ENCODE measurements at regions not wholly inside any gene's neighbourhood (a gene's known extent, or its start where the extent isn't known, plus 50 kb on each side); places are given as distances from the start of the nearest gene placed in this dataset.

GRCh38 chr6:97656706-97657350, 373.8 kb upstream of the MMS22L start:
- intact Hi-C loops (cut with DNase I) = no loop called here
- DNase-seq (ENCODE audit: missing footprints) (no peak), ATAC-seq (no peak)

DNA sequence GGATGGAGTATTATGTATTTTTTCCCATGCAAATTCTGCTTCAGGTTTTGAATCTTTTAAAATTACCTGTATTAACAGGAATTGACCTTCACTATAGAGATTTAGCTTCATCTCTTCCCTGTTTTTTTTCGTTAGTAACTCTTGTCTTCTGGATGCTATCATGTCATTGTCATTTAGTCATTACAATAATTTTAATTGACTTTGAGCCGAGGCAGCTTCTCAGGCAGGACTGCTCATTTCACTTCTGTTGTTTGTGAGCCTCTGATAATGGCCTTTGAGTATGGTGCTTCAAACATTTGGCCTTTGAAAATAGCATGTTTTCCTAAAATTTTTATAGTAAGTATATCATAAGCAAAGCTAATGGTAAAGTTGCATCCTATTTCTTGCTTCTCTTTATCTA, 375.1 kb upstream of the MMS22L start:
- no peak for ATAC-seq
- DNase-seq (ENCODE audit: missing footprints) = no peak
- intact Hi-C loops (cut with DNase I) = no loop called here

DNA sequence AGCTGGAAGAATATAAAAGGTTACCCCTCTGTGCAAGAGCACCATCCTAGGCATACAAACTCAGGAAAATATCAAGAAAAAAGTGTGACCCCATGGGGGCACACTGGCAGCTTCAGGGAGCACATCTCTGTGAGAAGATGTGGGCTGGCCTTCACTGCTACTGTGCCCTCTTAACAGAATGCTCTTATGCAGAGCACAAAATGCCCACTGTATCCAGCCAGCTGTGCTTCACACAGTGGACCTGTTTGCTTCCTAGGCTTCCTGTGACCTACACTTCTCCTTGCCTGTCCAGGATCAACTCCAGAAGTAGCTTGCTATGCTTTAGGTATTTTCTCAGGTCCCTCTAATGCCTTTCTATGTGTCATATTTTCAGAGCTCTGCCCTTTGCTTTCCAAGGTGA, 380.2 kb upstream of the MMS22L start:
- intact Hi-C loops (cut with DNase I) = no loop called here
- ATAC-seq (no peak), DNase-seq (ENCODE audit: missing footprints) (no peak)

DNA sequence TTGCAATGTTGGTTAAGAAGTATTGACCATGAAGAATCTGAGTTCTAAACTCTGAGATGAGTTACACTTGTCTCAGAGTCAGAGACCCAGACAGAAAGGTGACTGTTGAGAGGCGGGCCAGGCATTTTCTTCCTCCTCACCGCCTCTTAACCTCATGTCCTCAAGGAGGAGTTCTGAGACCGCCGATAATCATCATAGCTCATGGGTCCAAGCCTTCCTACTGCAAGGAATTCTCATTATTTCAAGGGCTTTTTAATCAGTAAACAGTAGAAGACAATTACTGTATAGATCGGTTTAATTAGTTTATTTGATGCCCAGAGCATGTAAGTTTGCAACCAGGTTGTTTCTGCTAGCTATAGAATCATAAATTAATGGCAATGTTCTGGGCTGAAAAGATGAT, 382.4 kb upstream of the MMS22L start:
- intact Hi-C loops (cut with DNase I) = no loop called here

GRCh38 chr6:97666889-97667288, 383.9 kb upstream of the MMS22L start:
- no peak for DNase-seq (ENCODE audit: missing footprints)
- intact Hi-C loops (cut with DNase I) = no loop called here
- no peak for ATAC-seq

More for the DNA sequence above, 382.4 kb upstream of the MMS22L start:
- ATAC-seq (no peak), DNase-seq (ENCODE audit: missing footprints) (no peak)

GRCh38 chr6:97668716-97669115, 385.7 kb upstream of the MMS22L start:
- DNase-seq (ENCODE audit: missing footprints) (peak; percentile 31), ATAC-seq (peak; percentile 46)
- intact Hi-C loops (cut with DNase I) = loop anchor here (2.0 kb wide), 1 partner anchor 74 kb away; no protein-coding TSS in a partner anchor

DNA sequence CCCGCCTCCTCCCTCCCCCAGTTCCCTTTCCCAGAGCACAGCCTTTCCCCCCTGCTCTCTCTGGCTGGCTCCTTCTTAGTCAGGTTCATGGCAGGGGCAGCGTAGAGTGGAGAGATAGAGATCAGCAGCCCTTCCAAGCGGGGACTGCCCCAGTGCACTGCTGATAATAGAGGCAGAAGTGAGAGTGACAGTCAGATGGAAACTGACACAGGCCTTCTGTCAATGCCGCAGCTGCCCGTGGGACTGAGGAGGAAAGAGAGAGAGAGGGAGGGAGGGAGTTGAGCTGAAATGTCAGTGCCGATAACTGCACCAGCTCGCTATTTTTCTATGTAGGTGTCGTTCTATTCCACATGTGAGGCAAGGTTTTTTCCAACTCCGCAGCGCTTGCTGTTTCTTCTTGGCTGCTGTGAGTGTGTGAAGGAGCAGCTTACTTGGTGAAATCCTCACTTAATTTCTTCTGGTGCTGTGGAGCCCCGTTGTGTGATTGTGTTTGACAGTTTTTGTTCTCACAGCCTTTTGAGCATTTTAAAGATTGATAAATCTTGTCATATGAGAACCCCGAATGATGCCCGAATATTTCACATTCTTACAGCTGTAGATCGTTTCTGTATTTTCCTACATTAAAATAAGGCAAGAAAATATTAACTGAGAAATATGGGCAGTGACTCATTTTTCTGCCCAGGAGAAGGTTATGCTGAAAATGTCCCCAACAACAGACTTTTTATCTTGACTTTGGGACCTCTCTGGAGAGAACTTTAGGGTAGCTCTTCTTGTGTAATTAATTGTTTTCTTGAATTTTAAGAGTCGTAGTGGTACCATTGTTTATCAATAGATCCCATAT, 386.4 kb upstream of the MMS22L start:
- ATAC-seq (peak; percentile 84), DNase-seq (ENCODE audit: missing footprints) (peak; percentile 59)
- intact Hi-C loops (cut with DNase I) = loop anchor here (2.0 kb wide), 1 partner anchor 75 kb away; no protein-coding TSS in a partner anchor

- ATAC-seq (no peak), DNase-seq (ENCODE audit: missing footprints) (no peak)
- intact Hi-C loops (cut with DNase I) = no loop called here
These were observed 391.8 kb upstream of the MMS22L start for GRCh38 chr6:97674802-97675201.

GRCh38 chr6:97677626-97678025, 394.6 kb upstream of the MMS22L start:
- ATAC-seq = no peak
- intact Hi-C loops (cut with DNase I) = no loop called here
- DNase-seq (ENCODE audit: missing footprints) = no peak

DNA sequence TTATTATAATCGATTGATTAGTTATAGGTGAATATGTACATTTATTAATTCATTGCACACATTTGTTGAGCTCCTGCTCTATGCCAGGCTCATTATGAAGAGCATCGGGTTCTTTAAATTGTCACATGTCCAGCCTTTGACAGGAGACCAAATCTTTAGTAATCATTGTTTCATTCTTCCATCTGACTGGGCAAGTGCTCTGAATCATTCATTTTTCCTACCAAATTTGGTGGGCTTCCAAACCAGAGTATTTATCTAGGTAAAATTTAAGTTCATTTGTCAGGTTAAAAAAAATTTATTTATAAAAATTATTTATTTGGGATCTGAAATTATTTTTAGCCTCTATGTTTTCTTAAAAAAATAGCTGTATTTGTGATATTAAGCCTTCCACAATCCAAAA, 404.9 kb upstream of the MMS22L start:
- intact Hi-C loops (cut with DNase I) = no loop called here

GRCh38 chr6:97689078-97689754, 406.2 kb upstream of the MMS22L start:
- ATAC-seq = no peak
- intact Hi-C loops (cut with DNase I) = no loop called here
- DNase-seq (ENCODE audit: missing footprints) = no peak

More for the DNA sequence above, 404.9 kb upstream of the MMS22L start:
- DNase-seq (ENCODE audit: missing footprints) (no peak), ATAC-seq (no peak)

DNA sequence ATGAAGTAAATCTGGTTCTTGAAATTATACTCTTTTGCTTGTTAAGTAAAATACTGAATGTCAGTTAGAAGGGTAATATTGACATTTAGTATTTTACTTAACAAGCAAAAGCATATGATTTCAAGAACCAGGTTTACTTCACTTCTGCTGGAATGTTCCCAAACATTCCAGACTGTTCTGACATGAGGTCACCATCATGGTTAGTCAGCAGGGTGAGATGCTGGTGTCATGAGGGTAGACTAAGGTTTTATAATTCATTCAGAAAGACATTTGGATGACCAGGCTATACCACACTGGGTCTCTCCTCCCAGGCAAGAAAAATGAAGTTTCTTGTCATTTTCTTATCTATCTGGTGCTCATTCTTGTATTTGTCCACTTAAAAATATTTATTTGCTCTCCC, 414.4 kb upstream of the MMS22L start:
- DNase-seq (ENCODE audit: missing footprints) (no peak), ATAC-seq (no peak)
- intact Hi-C loops (cut with DNase I) = no loop called here

GRCh38 chr6:97701801-97702200, 418.8 kb upstream of the MMS22L start:
- no peak for ATAC-seq

GRCh38 chr6:97702248-97702647, 419.2 kb upstream of the MMS22L start:
- no peak for DNase-seq (ENCODE audit: missing footprints)
- no peak for ATAC-seq
- intact Hi-C loops (cut with DNase I) = no loop called here

More at GRCh38 chr6:97701801-97702200, 418.8 kb upstream of the MMS22L start:
- DNase-seq (ENCODE audit: missing footprints) = no peak
- intact Hi-C loops (cut with DNase I) = no loop called here

GRCh38 chr6:97703661-97704060, 420.6 kb upstream of the MMS22L start:
- ATAC-seq (no peak), DNase-seq (ENCODE audit: missing footprints) (no peak)
- intact Hi-C loops (cut with DNase I) = no loop called here

DNA sequence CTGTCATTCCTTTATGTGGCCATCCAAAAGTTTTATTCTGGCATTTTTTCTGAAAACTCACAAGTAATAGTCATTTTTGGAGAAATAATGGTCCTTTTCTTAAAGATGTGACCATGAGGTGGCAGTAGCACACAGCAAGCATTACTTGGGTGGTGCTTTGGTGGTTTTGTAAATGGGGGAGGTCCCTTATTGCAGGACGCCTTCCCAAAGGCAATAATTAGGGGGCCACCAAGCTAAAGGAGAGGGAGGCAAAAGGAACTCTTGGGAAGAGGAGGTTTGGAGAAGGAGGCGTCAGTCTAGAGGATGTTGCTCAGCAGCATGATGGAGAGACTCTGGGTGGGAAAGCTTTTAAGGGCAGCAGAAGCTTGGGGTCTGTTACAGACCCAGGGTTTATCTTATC, 422.6 kb upstream of the MMS22L start:
- intact Hi-C loops (cut with DNase I) = no loop called here
- DNase-seq (ENCODE audit: missing footprints) (no peak), ATAC-seq (no peak)

DNA sequence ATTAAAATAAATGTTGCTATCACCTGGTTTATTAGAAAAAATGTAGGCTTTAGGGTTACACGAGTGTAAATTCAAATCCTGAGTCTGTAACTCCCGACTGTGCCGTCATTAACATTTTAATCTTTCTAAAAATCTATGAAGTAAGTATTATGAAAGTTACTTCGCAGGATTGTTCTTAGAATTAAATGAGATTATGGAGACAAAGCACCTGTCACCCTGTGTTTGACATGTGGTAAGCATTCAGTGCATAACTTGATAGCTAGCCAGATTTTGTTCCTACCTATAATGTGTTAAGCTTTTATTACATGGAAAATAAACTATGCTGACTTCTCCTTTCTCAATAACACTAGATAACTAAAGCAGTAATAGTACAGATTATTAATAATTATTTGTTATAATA, 429.7 kb upstream of the MMS22L start:
- DNase-seq (ENCODE audit: missing footprints) (no peak), ATAC-seq (no peak)
- intact Hi-C loops (cut with DNase I) = no loop called here

DNA sequence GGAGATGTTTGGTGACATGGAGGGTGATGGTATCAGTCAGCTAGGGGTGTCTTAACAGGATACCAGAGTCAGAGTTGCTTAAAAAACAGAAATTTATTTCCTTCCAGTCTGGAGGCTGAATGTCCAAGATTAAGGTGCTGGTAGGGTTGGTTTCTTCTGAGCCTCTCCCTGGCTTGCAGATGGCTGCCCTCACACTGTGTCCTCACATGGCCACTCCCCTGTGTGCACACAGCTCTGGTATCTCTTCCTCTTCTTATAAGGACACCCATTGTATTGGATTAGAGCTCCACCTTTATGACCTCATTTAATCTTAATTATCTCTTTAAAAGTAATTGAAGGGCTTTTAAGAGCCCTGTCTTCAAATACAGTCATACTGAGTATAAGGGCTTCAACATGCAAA, 431.8 kb upstream of the MMS22L start:
- ATAC-seq (no peak), DNase-seq (ENCODE audit: missing footprints) (no peak)
- intact Hi-C loops (cut with DNase I) = no loop called here

DNA sequence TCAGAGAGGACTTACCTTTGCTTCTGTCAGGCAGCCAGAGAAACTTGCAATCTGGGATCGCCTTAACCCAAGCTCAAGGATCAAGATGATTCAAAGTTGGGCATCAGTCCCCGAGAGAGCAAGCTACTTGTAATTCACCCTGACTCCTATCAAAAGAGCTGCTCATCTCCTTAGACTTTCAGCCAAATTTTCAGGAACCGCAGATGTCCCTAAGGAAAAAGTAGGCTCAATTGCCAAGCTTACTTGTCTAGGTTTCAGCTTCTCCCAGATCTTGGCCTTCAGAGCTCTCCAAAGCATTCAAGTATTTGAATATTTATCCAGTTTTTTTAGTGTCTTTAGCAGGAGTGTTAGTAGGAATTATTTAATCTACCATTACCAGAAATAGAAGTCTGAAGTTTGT, 434.1 kb upstream of the MMS22L start:
- DNase-seq (ENCODE audit: missing footprints) (no peak), ATAC-seq (no peak)
- intact Hi-C loops (cut with DNase I) = no loop called here

DNA sequence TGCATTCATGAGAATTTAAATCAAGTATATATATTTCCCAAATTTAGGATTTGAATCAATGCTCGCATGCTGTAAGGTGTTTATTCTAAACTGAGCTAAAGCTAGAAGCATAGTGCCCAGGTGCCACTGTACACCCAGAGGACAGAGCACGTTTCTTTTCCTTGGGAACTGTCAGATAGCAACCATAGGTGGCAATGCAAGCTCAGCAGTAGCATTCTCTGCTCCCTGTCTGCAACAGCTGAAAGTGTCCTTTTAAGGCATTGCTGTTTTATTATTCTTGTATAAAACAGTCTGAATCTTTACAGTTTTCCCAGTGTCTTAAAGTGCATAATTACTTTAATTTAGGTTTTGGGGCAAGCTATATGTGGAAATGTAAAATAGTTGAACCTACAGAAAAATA, 443.4 kb upstream of the MMS22L start:
- intact Hi-C loops (cut with DNase I) = no loop called here
- ATAC-seq = no peak
- no peak for DNase-seq (ENCODE audit: missing footprints)
